GM19438 (cell line): ENCODE measurements at regions not wholly inside any gene's neighbourhood (a gene's known extent, or its start where the extent isn't known, plus 50 kb on each side); places are given as distances from the start of the nearest gene placed in this dataset.
"Not testable (repeated sequence)": the region's sequence is repeated elsewhere in the genome, so short reads cannot be mapped to it uniquely, and the experiment has no call there.

Source experiments
- ATAC-seq: cut with Tn5 transposase; IDR thresholded peaks from one replicate; pipeline ENCODE4 v1.9.1; 2021; ENCODE audit warnings: low read depth; ENCODE audit not compliant: unreplicated experiment

GRCh38 chr17:72385475-72385874 lies 264.7 kb downstream of the SOX9 start:
- no peak for ATAC-seq

GRCh38 chr17:72386173-72386572 lies 265.4 kb downstream of the SOX9 start:
- not testable (repeated sequence) for ATAC-seq

GRCh38 chr17:72386619-72387237 lies 265.9 kb downstream of the SOX9 start:
- ATAC-seq = no peak

GRCh38 chr17:72387487-72387886 lies 266.7 kb downstream of the SOX9 start:
- no peak for ATAC-seq

- ATAC-seq = no peak
These were observed 267.1 kb downstream of the SOX9 start for GRCh38 chr17:72387969-72388368.

GRCh38 chr17:72388765-72389473 lies 268.1 kb downstream of the SOX9 start:
- ATAC-seq = no peak

- no peak for ATAC-seq
These were observed 270.1 kb downstream of the SOX9 start for GRCh38 chr17:72390675-72391508.

GRCh38 chr17:72392056-72393010 lies 271.5 kb downstream of the SOX9 start:
- peak; percentile 59 for ATAC-seq

GRCh38 chr17:72393553-72393952 lies 272.7 kb downstream of the SOX9 start:
- ATAC-seq = no peak

- no peak for ATAC-seq
These were observed 273.7 kb downstream of the SOX9 start for GRCh38 chr17:72394531-72394930.

GRCh38 chr17:72396121-72396520 lies 275.3 kb downstream of the SOX9 start:
- ATAC-seq = no peak

GRCh38 chr17:72397223-72397667 lies 276.4 kb downstream of the SOX9 start:
- ATAC-seq = no peak

GRCh38 chr17:72397687-72398086 lies 276.9 kb downstream of the SOX9 start:
- no peak for ATAC-seq

GRCh38 chr17:72399023-72399607 lies 278.3 kb downstream of the SOX9 start:
- ATAC-seq = no peak

- ATAC-seq = no peak
These were observed 279.0 kb downstream of the SOX9 start for GRCh38 chr17:72399608-72400487.

- no peak for ATAC-seq
These were observed 279.6 kb downstream of the SOX9 start for GRCh38 chr17:72400488-72400827.

GRCh38 chr17:72400863-72401262 lies 280.0 kb downstream of the SOX9 start:
- ATAC-seq = no peak

- ATAC-seq = no peak
These were observed 281.3 kb downstream of the SOX9 start for GRCh38 chr17:72401883-72402726.
